ENCODE measurements at regions not wholly inside any gene's neighbourhood (a gene's known extent, or its start where the extent isn't known, plus 50 kb on each side); places are given as distances from the start of the nearest gene placed in this dataset.
"Not testable (repeated sequence)": the region's sequence is repeated elsewhere in the genome, so short reads cannot be mapped to it uniquely, and the experiment has no call there.

DNA sequence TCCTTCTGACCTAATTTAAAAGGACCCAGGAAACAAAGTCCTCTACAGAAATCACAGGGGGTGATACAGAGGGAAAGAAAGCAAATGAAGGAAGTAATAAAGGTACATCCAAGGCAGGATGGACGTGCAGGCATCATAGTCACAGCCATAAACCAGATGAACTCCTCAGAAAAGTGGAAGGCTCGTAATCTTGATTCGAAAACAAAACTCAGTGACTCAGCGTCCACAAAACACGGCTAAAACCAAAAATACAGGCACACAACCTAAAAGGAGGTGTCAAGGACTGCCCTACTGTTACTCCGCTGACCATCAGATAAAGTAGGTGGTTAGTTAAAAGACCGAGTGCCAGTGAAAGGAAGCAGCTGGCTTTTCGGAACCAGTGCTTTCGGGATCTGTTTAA lies 81.5 kb downstream of the TRIM69 start:
- not testable (repeated sequence) for DNase-seq

DNA sequence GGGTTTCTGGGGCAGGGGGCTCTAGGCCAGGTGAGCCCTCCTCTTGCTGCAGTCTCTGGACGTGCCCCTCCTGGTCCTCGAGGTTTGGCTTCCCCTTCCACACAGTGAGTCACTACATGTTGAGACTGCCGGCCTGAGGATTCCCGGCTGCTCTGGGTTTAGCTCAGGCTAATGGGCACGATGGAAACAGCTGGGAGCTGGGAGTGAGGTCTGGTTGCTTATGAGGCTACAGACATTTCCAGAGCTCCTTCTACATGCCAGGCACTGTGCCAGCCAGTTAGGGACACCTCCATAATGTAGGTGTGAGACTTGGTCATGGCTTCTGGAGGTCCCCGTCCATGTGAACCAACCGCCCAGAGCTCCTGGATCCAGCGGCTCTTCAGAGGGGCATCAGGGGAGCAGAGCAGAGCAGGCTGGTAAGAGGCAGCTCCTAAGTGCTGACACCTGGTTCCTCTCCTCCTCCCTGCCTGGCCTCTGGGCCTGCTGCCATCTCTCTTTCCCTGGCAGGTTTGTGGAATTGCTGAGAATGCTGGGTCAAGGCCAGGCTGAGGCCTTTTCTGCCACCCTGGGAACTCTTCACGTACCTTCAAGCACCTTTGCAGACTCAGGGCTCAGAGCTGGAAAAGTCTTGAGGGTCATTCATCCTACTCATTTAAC lies 83.1 kb downstream of the TRIM69 start:
- not testable (repeated sequence) for DNase-seq

- not testable (repeated sequence) for DNase-seq
Observed at GRCh38 chr15:44820535-44820934, 84.2 kb downstream of the TRIM69 start.

GRCh38 chr15:44820967-44821366 lies 84.6 kb downstream of the TRIM69 start:
- DNase-seq = not testable (repeated sequence)

DNA sequence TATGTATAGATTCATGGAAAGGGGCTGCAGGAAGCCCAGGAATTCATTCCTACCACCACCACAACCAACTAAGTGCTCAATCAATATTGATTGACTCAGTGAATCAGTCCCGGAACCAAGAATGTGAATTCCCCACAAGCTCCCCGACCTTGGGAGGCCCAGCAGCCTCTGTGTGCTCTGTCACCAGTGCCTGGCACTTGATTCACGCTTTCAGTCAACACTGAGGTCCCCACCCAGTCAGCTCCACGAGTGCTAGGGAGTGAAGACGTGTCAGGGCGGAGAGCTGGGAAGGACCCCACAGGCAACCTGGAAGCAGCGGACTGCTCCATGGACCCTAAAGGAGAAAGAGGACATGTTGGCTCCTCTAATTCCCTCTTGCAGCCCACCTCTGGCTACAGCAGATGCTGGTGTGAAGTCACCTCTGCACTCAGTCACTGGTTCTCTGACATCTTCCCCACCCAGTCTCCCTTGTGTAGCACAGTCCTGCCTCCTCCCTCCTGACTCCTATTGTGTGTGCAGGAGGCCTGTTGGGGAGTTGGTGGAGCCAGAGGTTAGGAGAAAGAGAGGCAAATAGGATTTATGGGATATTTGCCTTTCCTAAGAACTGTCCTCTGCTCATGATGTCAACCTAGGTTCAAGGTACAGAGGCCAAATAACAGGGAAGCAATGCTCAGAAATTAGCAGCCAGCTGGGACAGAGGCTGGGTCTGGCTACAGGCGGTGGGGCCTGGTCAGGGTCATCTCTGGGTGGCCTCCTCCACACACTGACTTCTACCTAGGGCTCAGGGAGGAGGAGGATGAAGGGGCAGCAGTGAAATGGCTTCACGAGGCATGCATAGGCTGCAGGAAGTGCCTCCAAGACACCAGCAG lies 88.2 kb downstream of the TRIM69 start:
- not testable (repeated sequence) for DNase-seq

DNA sequence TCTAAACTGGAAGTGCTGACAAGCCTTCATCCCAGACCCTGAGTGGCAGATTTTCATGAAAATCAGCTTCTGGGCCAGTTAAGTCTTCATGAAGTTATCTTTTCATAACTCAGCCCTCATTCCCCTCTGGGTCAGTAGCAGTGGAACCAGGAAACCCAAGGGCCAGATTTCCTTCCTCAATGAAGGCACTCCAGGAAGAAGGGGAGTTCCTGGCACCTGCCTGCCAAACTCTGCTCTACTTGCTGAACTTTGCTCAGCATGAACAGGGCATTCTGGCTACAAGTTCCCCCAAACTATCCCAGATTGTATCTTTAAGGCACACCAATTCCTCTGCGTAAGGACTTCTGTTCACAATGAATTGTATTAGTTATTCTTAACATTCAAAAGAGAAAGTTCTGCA lies 90.3 kb downstream of the TRIM69 start:
- DNase-seq = not testable (repeated sequence)

DNA sequence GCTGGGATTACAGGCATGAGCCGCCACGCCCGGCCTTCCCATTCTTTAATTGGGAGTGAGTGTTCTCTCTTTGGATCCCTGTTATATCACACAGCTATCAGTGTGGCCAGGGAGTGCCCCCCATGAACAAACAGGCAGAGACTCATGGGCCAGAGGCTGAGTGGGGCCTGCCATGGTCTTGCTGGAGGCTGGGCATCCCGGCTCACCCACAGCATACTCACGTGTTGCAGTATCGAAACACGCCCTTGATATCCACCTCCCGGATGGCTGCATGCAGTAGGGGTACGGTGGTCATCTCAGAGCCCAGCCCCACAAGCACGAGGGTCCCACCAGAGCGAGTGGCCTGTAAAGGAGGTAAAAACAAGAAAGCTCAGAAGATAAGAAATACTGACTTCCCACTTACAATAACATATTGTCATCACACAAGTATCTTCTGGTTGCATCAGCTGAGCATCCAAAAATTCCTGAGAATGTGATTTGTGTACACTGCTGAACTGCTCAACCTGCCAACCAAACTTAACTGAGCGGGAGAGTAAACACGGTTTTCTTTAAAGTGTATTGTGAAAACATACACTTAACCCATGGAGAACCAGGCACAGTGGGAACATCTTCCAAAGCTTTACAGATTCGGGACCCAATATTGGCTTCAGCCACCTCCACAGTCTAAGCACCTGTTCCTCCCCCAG lies 92.0 kb downstream of the TRIM69 start:
- not testable (repeated sequence) for DNase-seq

DNA sequence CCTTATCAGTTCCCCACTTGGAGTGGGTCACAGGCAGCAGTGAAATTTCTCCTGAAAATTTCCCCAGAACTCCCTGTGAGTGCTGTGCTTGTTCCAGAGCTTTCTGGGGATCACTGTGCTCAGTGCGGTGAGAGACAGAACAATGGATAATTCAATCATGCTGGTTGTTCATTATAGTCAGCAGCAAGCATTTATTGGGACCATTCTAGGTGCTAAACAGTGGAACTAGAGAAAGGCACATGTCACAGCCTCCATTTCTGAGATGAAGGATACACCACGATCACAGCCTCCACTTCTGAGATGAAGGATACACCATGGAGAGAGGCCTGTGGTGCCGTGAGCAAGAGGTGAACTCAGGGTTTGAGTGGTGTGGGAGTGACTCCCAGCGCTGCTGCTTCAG lies 92.8 kb downstream of the TRIM69 start:
- DNase-seq = not testable (repeated sequence)

DNA sequence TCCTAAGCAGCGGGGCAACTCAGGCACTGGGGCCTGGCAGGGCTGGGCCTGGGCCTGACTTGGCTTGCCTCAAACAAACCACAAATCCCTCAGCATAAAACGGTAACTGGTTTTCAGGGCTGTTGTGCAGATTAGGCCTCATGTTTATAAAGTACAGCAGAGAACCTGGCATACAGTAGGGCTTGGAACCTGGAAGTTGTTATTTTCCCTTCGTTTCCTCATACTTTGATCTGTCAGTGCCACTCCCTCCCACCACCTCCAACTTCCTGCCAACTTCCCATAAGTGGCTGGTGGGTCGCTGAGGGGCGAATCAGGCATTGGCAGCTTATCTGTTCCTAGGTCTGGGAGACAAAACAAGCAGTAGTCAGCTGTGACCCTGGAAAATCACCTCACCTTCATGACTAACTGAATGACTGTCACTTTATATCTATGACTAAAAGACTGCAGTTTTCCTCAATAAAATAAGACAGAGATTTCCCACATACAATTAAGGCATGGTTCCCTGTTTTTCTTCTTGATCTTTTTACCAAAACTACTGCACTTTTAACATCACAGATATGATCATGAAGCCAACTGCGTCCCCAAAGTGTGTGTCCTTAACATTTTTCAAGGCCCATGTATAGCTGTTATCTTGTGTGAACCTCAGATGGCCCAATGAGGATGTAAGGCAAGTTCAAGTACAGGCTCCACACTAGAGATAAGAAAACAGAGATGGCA lies 94.5 kb downstream of the TRIM69 start:
- DNase-seq = not testable (repeated sequence)

DNA sequence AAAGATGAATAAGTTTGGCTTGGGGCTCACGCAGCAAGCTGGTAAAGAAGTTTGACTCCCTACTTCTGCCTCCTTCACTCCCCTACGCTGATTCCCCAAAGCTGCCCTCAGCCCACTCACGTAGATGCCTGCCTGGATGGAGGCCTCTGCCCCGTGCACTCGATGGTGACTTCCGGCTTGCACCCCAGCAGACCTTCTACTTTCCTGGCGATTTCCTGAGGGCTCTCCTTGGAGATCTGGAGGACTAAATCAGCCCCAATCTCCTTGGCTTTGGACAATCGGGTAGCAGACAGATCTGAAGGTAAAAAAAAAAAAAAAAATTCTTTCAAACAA lies 95.0 kb downstream of the TRIM69 start:
- not testable (repeated sequence) for DNase-seq

DNA sequence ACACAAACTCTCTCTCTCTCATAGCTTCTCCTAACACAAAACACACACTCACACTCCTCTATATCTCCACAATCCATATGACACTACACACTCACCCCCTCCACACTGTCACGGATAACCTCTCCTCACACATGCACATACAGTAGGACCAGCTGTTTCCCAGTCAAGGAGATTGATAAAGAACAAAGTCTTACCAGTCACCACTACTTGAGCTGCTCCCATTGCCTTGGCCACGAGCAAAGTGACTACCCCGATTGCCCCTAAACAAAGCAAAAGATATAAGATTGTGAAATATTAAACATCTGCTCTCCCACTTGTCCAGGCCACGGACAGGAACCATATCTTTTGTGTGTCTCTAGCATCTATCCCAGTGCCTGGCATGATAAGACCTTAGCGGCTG lies 95.8 kb downstream of the TRIM69 start:
- DNase-seq = not testable (repeated sequence)

GRCh38 chr15:44833081-44833480 lies 96.8 kb downstream of the TRIM69 start:
- DNase-seq = not testable (repeated sequence)

DNA sequence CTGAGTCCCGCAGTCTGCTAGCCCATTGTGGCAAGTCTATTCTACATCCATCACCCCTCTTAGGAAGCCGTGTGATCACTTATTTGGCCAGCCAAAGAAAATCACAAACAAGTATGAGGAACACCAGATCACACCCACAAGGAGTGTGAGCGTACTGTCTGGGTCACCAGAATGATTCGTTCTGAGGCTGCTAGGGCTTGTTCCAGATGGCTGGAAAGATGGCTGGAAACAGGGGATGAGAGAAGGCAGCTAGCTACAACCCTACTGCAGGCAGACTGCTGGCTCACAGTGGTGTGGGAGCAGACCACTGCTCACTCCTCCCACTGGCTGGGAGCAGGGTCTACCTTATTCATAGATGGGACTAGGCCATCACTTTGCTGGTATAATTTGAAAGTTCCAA lies 97.4 kb downstream of the TRIM69 start:
- not testable (repeated sequence) for DNase-seq

DNA sequence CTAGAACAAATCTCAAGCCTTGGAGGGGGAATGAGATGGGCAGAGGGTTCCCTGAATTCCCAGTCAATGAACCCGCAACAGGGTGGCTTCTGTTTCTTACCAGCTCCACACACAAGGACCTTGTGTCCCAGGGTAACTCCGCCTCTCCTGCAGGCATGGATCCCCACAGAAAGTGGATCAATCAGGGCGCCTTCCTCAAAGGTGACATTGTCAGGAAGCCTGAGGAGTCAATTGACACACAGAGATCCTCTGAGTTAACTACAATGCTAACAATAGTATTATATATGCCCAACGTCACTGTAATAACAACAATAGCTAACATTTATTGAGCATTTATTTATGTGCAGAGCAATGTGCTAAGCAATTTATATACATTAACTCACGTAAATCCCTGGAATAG lies 98.8 kb downstream of the TRIM69 start:
- DNase-seq = not testable (repeated sequence)

DNA sequence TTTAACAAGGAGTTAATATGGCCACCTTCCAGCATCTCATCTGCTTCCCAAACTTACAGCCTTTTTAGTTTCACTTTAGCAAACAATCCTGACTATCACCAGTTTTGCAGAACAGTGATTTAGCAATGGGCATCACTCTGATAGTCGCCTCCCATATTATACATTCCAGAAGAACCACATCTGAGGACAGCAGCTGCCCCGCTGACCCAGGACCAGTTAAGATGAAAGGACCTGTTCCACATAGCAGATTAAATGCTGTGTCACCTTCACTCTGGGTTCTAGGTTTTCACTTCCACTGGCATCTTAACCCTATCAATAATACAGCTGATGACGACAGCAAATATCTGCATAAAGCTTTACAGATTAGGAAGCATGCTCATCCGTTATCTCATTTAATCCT lies 99.8 kb downstream of the TRIM69 start:
- DNase-seq = no peak

GRCh38 chr15:44838929-44839328 lies 102.6 kb downstream of the TRIM69 start:
- DNase-seq = not testable (repeated sequence)

DNA sequence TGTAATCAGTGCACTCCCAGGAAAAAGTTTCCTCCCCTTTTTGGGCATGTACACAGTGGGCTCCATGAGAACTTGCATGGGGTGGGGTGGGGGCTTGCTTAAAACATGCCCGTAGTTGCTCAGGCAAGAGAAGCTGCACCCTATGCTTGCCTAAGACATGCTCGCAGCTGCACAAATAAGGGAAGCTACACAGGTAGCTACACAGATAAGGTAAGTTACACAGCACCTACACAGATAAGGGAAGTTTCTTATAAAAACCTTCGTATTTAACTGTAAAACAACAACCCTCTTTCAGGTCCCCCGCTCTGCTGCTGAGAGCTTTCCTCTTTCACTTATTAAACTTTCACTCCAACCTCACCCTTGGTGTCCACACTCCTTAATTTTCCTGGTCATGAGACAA lies 105.4 kb downstream of the TRIM69 start:
- not testable (repeated sequence) for DNase-seq

DNA sequence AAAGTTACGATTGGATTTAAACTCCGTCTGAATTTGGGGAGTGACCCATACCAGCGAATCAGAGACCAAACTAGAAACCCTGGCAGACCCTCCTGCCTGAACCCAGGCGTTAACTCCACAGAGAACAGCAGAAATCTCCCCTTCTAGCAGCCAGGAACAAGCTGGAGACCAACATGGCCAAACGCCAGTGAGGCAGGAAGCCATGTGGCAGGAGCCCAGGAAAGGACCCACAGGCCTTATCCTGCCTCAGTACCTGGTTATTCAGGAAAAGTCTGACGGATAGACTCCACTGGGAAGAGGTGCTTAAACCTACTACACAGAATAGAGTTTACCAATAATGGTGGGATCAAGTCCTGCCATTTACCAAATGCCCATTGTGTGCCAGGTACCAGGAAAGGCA lies 106.6 kb downstream of the TRIM69 start:
- DNase-seq = not testable (repeated sequence)

GRCh38 chr15:44844936-44845335 lies 108.6 kb downstream of the TRIM69 start:
- not testable (repeated sequence) for DNase-seq

DNA sequence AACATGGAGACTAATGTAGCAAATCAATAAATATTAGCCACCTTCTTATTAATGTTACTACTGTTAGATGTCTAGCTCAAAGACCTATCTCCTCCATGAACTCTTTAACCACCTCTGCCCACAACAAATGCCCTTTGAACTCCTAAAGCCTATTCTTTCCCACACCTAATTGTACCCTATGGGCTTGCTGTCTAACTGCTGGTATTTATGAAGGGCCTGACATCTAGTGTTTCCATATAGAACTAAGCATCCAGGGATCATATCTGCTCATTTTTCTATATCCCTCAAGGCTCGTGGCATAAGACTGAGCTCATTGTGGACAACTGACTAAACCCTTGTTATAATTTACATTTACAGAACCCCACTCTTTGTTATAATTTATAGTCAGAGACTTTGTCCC lies 109.8 kb downstream of the TRIM69 start:
- DNase-seq = not testable (repeated sequence)

- not testable (repeated sequence) for DNase-seq
Observed at GRCh38 chr15:44847555-44847954, 108.9 kb upstream of the TERB2 start.

GRCh38 chr15:44848859-44849258 lies 107.6 kb upstream of the TERB2 start:
- peak; percentile 15 for DNase-seq
